ENCODE measurements at regions not wholly inside any gene's neighbourhood (a gene's known extent, or its start where the extent isn't known, plus 50 kb on each side); places are given as distances from the start of the nearest gene placed in this dataset.

DNA sequence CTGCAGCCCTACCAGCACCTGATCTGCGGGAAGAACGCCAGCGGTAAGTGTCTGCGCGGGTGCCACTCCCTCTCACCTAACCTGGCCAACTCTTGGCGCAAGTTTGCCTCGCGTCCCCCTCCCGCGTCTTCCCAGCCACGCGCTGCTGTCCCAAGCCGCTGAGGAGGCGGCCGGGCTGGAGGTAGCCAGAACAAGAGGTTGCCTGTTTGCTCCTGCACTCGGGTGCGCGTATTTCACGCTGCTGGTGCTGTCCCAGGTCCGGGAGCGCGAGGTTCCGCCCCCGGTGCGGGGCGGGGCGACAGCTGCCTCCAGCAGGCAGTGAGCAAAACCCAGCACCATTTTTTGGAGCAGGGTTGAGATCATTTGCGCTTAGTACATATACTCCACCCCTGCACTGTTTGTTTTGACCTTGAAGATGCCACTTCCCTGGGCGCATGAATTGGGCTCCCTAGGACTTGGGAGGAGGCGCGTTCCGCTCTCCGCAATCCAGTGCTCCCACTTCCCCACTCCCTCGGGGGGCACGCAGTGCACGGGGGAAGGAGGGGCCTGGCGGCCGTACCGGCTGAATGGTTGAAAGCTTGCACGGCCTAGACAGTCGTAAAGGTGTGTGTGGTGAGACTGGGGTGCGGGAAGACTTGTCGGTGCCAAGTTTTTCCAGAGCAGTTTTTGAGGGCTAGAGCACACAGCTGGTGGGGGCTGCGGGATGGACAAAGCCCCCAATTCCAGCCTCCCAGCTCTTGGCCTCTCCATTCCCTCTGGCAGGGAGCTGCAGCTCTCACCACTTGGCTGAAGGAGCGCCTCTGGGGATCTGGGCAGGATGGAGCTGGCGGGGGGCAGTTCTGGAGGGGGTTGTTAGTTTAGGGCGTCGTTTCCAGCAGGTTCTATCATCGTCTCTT, 226.9 kb upstream of the CRY1 start:
- DNase-seq (ENCODE audit: low read depth), result peak; percentile 68

DNA sequence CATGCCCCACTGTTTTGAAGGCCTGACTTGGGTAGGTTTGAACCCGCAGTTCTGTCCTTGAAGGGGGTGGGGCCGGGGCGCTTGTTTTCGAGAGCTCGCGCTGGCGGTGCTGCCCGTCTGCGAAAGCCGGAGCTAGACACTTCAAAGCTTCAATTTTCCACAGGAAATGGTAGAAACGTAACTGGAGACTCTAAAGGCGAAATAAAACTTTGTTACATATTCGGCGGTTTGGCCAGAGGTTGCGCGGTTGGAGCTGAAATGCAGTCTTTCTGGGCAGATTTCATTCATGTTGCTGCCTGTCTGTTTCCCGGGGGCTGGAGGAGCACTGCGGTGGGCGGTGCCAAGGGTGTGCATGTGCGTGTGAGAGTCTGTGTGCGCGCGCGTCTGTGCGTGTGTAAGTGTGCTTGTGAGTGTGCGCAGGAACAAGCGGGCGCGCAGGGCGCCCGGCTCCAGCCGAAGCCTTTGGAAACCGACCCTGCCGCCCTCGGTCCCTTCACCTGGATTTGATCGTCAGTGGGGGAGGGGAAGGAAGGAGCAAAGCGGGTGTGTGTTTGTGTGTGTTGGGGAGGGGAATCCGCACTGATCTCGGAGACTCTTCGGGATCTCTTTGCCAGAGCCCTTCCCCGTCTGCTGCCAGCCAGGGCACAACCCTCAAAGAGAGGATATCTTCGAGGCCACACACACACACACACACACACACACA, 227.7 kb upstream of the CRY1 start:
- DNase-seq (ENCODE audit: low read depth), result peak; percentile 59

DNA sequence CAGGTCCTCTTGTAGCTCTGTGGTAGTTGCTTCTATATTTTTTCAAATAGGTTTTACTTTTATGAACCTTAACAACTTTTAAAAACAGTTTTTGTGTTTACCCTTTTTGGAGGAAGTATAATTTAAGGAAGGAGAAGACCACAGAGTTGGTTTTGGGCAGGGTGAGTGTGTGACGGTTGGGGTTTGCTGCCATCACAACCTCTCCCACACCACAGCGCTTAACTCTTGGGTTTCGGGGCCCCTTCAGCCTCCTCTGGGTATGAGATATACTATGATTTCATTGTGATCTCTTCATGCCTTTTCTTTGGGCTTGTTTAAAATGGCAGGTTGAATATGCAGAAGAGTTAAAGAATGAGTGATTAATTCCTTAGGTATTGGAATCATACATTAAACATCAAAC, 228.7 kb upstream of the CRY1 start:
- DNase-seq (ENCODE audit: low read depth), result no peak

DNA sequence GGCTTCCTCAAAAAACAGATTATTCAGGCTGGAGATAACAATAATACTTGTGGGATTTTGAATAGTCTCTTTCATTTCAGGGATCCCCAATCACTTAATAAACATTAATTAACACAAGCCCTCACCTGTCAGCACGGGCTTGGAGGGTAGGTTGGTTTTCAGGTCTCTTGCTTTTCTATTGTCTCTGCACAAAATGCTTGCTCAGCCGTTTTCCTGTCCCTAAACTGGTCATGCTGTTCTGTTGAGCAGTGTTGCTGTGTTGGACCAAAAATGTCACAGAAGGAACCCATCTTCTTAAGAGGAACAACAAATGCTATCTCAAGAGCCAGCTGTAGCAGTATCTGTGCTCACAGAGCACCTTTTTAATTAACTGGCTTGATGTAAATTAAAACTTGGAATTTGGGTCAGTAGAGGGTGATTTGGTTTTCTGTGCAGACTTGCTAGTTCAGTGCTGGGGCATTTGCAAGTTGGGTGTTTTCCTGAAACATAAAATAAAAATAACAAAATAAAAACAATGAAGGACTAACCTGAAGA, 231.8 kb upstream of the CRY1 start:
- no peak for DNase-seq (ENCODE audit: low read depth)

DNA sequence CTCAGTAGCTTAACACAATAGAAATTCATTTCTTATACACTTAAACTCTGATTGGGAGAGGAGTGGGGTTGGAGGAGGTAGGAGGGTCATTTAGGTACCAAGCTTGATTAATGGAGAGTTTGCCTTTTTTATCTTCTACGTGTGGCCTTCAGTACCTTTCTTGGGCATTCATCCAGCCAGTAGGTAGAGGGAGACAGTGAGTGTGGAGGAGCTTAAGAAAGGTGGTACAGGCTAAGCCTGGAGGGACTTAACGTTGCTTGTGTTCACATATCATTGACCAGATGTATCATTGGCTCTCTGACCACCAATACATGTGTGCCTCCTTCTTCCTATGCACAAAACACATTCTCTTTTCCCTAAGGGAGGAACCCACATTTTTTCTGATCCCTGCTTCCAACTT, 232.9 kb upstream of the CRY1 start:
- no peak for DNase-seq (ENCODE audit: low read depth)

DNA sequence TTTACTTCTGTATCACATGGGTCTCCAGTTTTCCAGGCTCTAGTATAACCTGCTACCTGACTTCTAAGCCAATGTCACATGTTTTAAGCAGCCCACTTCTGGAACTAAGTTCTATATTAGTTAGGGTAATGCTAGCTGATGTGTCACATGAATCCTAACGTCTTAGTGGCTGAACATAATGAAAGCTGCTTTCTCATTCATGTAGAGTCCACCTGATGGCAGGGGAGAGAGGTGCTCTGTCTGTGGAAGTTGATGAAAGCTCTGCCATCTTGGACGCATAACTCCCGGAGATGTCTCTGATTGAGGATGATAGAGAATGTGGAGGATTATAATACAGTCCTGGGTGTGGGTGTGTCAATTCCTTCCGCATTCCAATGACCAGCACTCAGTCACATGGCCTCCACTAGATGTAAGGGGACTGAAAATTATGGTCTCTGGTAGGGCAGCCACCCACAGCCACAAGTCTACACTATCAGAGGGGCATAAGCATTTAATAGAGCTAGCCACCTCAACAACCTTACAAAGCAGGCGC, 234.4 kb upstream of the CRY1 start:
- DNase-seq (ENCODE audit: low read depth), result no peak

DNA sequence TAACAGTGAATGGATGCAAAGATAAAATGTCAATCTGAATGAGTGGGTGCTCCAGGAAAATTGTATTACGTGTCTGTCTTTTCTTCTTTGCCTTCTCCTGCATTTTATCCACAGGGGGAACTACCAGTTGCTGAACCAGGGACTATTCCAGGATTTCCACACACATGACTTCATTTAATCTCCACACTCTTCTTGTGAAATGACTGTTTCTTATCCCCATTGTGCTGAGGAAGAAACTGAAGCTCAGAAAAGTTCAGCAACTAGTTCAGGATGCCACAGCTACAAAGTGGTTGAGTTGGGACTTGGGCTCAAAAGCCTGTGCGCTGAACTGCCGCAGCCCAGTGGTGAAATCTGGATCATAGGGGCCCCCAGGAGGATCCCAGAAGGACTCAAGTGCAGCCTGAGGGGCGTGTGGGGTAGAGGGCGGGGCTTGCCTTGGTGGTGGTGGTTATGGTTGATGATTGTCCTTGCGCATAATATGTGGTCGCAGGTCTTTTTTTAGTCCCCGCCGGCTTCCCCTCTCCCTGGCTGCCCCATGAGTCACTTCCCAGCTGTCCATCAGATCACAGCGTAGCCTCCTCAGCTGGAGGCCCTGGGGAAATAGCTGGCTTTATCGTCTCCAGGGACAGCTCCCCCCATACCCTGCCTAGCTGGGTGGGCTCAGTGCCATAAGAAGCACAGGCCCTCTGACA, 235.2 kb upstream of the CRY1 start:
- no peak for DNase-seq (ENCODE audit: low read depth)

DNA sequence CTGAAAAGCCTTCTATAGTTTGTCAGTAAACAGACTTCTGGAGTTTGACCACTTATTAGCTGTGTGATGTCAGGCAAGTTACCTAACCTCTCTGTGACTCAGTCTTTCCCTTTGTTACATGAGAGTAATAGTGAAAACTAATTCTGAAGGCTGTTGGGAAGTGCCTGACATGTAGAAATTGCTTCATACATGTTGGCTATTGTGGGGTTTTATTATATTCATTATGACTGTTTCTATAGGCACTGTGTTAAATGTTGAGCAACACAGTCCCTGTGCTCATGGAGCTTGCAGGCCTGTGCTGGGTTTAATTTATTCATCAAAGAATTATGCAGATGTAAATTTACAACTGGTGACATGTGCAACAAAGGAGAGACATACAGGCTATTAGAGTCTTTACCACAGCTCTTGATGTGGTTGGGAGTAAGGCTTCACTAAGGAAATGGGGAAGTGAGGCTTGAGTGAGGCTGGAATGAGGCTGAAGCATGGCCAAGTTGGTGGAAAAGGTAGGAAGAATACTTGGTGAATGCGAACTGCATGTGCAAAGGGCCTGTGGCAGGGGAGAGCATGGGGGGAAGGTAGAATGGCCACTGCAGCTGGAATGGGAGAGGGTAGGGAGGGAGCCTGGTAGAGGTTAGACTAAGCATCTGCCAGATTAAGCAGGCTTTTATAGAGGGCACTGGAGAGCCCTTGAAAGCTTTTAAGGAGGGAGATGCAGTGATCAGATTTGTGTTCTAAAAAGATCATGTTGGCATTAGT, 236.4 kb upstream of the CRY1 start:
- DNase-seq (ENCODE audit: low read depth), result no peak

DNA sequence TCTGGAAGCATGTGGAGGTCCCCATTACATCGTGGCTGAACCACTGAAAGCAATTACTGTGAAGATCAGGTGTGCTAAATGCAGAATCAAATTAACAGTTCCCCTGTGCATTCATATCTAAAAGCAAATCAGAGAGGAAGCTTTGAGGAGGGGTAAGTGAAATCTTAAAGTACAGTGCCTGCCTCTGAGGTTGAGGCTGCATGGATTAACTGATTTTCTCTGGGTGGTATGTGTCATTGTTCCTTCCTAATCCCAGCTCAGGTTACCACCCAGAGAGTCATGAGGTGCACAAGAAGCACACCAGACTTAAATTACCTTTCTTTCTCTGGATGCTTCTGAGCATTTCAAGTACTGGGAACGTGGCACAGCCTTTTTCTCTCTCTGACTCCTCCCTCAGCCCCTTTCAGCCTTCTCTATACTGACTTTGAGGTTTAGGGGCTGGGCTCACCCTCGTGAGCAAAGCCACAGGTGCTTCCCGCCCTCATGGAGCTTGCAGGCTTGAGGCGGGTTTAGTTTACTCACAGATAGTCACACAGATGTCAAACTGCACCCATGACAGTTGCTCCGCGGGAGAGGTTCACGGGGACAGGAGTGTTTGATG, 237.6 kb upstream of the CRY1 start:
- no peak for DNase-seq (ENCODE audit: low read depth)

DNA sequence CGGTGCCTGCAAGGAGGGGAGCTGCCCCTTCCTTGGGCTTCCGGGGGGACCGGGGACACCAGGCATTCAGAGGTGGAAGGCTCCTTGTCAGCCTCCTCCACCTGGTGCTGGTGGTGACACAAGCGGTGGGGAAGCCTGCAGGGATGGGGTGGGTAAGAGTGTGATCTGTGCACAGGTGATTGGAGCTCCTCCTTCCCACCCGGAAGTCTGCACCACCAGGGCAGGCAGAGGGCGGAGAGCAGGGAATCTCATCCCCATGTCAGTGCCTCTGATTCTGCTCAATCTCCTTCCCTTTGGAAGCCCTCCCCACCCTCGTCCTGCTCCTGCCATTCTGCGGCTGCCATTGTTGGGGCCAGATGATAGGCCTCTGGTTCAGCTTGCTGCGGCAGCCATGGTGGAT, 238.1 kb upstream of the CRY1 start:
- DNase-seq (ENCODE audit: low read depth), result no peak

DNA sequence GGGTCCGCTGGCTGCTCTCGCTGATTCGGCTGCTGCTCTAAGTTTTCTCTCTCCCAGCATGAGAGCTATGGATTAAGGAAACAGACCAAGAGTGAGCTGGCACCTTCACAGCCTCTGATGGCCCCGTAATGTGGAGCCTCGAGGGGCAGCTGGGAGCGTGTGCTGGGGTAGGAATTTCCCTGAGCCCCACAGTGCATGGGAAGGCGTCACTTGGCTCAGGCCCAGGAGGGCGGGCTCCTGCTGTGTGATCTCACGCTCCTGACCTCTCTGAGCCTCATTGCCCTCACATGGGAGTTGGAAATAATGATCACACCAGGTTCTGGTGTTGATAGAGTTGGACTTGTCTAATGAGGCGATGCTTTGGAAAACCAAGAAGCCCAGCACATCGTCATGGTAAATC, 238.6 kb upstream of the CRY1 start:
- no peak for DNase-seq (ENCODE audit: low read depth)

DNA sequence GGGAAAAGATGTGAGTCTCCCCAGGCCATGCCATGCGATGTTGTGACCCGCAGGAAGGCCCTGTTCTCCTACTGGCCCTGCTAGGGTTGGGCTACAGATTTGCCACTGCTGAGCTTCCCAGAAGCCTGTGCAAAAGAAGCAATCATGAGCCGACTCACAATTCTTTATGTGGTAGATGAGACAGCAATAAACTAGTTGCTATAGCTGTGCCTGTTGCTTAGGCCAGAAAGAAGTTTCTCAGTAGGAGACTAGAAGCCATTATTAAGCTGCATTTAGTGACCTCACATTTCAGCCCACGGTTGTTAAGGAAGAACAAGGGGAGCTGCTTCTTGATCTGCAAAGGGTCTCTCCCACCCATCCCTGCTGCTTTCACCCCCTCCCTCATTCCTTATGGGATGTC, 239.4 kb upstream of the CRY1 start:
- no peak for DNase-seq (ENCODE audit: low read depth)

DNA sequence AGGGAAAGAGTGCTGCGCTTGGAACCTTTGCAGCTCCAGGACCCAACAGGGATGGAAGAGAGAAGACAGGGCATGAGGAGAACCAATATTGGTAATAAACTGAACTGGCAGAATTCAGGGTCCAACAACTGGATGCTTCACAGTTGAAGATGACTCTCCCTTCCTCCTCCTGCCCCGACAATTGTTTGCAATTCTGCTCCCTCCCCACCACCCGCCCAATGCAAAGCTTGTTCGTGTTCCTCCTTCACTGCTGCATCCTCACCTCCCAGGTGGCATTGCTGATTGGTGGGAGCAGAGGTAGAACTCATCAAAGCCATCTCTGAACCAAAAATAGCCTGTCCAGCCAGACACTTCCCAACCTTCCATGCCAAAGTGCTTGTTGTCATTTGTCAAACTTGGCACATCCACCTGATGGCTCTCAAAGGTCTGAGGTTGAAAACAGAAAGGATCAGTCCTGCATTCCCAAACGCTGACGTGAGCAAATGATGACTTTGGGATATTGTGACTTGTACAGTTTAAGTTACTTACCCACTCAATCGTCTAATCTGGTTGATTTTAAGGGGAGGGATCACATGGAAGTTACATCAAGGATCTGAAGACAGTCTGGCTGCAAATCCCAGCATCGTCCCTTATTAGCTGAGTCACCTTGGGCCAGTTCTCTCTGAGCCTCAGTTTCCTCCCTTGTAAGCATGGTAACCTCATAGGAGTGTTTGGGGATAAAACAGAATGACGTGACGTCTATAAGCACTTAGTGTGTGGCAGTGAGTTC, 242.6 kb upstream of the CRY1 start:
- DNase-seq (ENCODE audit: low read depth), result no peak

DNA sequence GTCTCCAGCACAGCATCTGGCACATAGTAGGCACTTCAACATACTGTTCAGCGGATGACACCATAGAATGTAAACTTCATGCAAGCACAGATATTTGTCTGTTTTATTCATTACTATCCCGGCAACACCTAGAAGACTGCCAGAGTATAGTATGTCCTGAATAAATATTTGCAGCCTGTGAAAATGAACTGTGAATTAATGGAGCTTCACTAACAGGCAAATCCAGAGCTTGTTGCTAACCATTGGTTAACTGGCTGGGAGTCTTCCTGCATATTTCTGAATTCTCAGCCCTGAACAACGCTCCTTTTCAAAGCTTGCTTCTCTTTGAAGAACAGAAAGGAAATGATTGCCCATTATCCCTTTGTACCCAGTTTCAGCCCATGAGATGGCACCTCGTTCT, 243.3 kb upstream of the CRY1 start:
- no peak for DNase-seq (ENCODE audit: low read depth)

DNA sequence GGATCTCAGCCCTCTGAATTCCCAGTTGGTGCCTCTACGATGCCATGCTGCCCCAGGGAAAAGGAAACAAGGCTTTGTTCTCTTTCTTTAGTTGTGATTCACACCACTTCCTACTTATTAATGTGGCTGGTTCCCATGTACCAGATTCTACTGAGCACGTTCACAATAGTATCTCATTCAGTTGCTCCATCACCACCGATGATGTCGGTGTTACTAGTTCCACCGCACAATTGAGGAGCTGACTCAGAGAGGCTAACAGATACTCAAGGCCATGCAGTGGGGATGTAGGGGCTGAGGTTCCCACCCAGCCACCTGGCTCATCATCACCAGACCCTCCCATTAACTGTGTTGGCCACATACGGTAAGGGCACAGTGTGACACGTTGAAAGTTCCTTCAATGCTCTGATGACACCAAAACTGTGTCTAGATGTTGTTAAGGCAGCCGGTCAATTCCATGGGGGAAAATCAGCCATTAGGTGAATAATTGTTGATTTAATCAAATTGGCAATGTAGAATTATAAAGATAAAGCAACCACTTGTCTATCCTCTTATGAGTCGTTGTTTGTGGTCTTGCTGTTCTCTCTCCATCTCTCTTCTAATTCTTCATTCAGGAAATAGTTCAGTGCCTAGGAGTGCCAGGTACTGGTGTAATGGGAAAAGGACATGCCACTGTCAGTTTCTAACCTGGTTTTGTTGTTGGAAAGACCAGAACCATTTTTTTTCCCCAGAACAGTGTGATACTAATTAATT, 244.2 kb upstream of the CRY1 start:
- DNase-seq (ENCODE audit: low read depth), result no peak

DNA sequence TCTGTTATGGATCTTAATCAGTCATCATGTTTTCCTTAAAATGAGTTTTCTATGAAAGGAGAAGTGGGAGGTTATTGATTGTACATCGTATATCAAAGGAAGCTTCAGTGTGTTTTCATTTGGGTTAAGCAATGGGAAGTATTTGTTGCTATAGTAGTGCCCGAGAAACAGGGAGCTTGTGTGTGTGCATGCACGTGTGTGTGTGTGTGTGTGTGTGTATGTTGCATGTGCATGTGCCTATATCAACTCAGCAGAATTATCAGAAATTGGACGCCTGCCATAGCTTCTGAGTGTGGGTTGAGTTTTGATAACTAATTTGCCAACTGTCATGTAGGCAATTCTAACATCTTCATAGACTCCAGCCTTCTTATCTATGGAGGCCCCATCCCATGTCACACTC, 246.1 kb upstream of the CRY1 start:
- no peak for DNase-seq (ENCODE audit: low read depth)

DNA sequence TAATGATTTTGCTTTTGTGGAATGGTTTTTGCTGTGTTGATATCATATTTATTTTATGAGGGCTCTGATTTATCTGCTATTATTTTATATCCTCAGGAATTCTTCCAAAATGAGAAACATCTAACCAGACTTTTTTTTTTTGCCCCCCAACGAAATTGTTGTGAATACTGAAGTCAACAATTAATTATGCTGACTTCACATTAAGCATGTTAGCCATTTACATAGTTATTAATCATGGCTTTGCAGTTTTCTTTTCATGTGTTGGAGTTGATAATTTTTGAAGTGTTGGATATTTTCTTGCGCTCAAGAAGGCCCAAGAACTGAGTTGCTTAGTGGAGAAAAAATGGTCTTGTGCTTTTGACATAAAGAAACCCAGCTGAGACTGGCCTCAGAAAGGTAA, 246.6 kb upstream of the CRY1 start:
- no peak for DNase-seq (ENCODE audit: low read depth)

DNA sequence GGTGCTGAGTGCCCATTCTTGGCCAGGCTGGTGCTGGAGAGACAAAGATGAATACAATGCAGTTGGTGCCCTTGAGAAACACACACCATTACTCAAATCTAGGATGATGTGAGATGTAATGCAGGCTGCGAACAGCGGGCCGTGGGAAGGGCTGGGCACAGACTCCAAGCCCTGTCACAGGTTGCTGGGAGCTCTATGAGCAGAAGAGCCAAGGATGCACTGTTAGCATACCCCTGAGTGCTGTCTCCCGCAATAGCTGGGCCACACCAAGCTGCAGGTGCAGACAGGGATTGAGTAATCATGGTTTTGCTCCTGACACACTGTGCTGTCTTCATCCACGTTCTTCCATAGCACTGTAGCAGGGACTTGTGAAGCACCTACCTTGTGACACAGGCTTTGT, 247.5 kb upstream of the CRY1 start:
- no peak for DNase-seq (ENCODE audit: low read depth)

DNA sequence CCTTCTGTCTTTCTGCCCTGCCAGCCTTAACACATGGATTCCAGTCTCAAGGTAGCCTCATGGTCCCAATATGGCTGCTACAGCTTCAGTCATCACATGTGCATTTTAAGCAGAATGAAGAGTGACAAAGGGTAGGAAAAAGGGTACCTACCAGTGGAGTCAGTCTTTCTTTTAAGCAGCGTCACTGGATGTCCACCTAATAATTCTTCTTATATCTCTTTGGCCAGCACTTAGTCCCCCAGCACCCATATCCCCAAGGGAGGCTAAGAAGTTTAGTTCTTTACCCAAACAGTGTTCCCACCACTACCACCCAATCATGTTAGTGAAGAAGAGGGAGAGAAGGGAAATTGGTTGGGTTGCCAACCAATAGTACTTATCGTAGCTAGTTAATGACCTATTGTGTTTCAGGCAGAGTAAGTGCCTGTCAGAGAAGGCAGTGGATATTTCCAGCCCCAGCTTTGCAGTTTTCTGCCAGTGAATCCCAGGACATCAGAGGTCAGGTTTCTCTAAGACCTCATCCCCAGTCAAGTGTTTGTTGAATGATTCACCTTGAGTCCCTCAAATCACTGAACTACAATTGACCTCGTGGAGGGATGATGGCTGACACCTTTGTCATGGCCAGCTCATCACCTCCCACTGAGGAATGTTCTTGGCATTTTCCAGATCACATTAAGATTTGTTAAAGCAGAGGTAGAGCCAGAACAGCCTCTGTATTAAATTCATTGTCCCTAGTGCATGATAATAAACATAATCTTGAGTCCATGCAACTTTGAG, 250.9 kb upstream of the CRY1 start:
- no peak for DNase-seq (ENCODE audit: low read depth)
